HUES64 (cell line): ENCODE measurements at regions not wholly inside any gene's neighbourhood (a gene's known extent, or its start where the extent isn't known, plus 50 kb on each side); places are given as distances from the start of the nearest gene placed in this dataset.

Experiments used
- H3K27ac ChIP-seq: 2 replicates; pipeline ENCODE4 v1.7.0; 2013; ENCODE audit warnings: low read depth, low read length, inconsistent platforms
- H3K27me3 ChIP-seq: 2 replicates; pipeline ENCODE4 v1.6.1; 2013; ENCODE audit warnings: mild to moderate bottlenecking, low read length; ENCODE audit not compliant: insufficient read depth
- H3K36me3 ChIP-seq: 2 replicates; pipeline ENCODE4 v1.6.1; 2013; ENCODE audit warnings: mild to moderate bottlenecking, low read length; ENCODE audit not compliant: insufficient read depth
- H3K4me1 ChIP-seq: 2 replicates; pipeline ENCODE4 v1.6.1; 2013; ENCODE audit warnings: mild to moderate bottlenecking, low read length, moderate library complexity; ENCODE audit not compliant: insufficient read depth
- H3K4me3 ChIP-seq: 2 replicates; pipeline ENCODE4 v1.5.1; 2013; ENCODE audit warnings: mild to moderate bottlenecking, low read length, moderate library complexity
- H3K9ac ChIP-seq: 2 replicates; pipeline ENCODE4 v1.6.1; 2013; ENCODE audit warnings: mild to moderate bottlenecking, low read depth, low read length
- H3K9me3 ChIP-seq: 2 replicates; pipeline ENCODE4 v1.6.1; 2013; ENCODE audit warnings: low read depth, low read length; ENCODE audit not compliant: insufficient read depth
- WGBS: fragments of 150-250, 120-280 bp; methylation state at CpG from one replicate; pipeline ENCODE4 v1.1.7; 2013; ENCODE audit warnings: missing lambda C conversion rate; 5-methylcytosine and 5-hydroxymethylcytosine counted together

DNA sequence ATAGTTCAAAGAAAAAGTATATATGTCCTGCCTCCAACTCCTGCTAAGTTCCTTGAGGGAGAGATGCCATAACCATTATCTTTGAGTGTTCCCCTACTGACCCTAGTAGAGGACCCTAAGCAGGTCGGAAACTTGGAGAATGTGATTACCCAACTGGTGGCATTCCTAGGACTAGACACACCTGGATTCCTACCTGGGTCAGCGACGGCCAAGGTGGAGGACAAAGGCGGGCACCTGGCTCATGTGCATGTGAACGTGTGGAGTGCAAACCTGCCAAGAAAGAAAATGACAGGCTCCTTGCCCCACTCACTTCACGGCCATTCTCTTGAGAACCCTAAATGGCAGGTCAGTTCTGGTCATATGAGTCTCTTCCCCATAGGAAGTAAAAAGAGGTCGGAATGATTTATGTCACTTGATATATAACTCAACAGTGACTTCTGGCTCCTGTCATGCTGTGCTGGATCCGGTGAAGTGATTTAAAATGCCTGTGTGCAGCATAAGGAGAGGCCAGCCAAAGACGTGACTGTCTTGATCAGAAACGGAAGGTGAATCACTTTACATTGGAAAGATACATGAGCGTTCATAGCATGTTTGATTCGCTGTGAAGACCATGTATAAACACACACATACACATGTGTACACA, 371.6 kb downstream of the EIPR1 start:
- H3K36me3 ChIP-seq = no peaks in the 10 kb centered on the region
- WGBS = 96% methylated on average over 12 of the region's 12 CpGs
- no peaks in the 10 kb centered on the region for H3K9me3 ChIP-seq
- no peaks in the 10 kb centered on the region for H3K4me1 ChIP-seq
- H3K27me3 ChIP-seq = no peaks in the 10 kb centered on the region
- H3K4me3 ChIP-seq = no peak overlapping the region
- H3K9ac ChIP-seq = no peak overlapping the region
- H3K27ac ChIP-seq = no peak overlapping the region

DNA sequence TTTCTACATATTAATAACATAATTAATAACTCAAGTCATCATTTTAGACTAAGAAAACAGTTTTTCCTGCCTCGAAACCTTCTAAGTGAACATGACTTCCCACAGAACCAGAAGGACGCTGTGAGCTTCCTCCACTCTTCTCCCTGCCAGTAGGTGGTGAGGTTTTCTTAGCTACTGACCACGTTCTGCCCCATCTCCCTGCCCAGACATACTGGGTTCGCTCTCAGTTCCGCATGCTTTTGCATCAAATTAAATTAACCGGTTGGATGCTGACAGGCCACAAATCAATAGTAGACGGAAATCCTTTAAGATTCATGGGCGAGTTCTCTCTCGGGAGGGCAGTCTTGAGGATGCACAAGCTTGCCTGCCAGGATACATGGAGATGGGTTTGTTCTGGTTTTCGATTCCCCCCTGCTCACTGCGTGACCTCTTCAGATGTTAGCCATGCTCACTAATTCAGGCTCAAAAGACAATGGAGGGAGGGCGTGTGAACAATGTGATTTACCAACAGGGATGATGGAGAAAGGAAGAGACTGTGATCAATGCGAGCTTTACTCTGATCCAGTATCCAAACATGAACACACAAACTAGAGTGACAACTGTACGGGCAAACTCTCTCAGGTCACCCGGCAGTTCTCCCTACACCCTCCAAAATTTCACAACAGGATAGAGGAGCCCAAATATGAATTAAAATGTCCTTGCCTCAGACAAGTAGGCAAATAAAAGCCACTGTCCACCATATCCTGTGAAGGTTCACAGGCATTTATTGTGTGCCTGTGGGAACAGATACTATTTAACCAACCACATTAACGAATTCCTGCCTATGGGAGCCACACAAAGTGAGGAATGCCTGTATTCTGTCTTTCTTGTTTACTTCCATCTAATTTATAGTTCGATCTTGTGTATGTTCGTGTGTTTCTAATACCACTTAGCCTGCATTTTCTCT, 375.7 kb downstream of the EIPR1 start:
- no peaks in the 10 kb centered on the region for H3K36me3 ChIP-seq
- H3K9me3 ChIP-seq = no peaks in the 10 kb centered on the region
- H3K9ac ChIP-seq = no peak overlapping the region
- H3K4me1 ChIP-seq = no peaks in the 10 kb centered on the region
- no peaks in the 10 kb centered on the region for H3K27me3 ChIP-seq
- 82% methylated on average over 18 of the region's 18 CpGs for WGBS
- no peak overlapping the region for H3K27ac ChIP-seq
- H3K4me3 ChIP-seq = no peak overlapping the region

- WGBS = 64% methylated on average over 6 of the region's 6 CpGs
- H3K27me3 ChIP-seq = no peaks in the 10 kb centered on the region
- no peaks in the 10 kb centered on the region for H3K4me1 ChIP-seq
- no peak overlapping the region for H3K9ac ChIP-seq
- H3K36me3 ChIP-seq = no peaks in the 10 kb centered on the region
- no peaks in the 10 kb centered on the region for H3K9me3 ChIP-seq
- no peak overlapping the region for H3K4me3 ChIP-seq
- no peak overlapping the region for H3K27ac ChIP-seq
Observed at GRCh38 chr2:3000968-3001367, 376.6 kb downstream of the EIPR1 start.

DNA sequence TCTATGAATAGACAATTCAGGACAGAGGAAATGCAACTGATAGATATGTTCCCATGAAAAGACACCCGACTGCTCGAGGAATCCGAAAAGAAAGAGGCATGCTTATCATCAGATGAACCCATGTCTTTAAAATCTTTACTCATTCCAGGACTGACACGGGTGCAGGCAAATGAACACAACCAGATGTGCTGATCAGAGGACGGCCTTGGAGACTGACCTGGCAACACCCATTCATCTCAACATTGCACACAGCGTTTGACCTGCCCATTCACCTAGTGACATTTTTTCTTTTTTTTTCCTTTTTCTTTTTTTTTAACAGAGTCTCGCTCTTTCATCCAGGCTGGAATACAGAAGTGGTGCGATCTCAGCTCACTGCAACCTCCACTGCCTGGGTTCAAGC, 377.5 kb downstream of the EIPR1 start:
- Histone ChIP-seq H3K27ac (no peak overlapping the region), H3K9ac (no peak overlapping the region), H3K4me1 (no peaks in the 10 kb centered on the region), H3K27me3 (no peaks in the 10 kb centered on the region), H3K36me3 (no peaks in the 10 kb centered on the region), H3K9me3 (no peaks in the 10 kb centered on the region), H3K4me3 (no peak overlapping the region)
- 95% methylated on average over 8 of the region's 8 CpGs for WGBS

DNA sequence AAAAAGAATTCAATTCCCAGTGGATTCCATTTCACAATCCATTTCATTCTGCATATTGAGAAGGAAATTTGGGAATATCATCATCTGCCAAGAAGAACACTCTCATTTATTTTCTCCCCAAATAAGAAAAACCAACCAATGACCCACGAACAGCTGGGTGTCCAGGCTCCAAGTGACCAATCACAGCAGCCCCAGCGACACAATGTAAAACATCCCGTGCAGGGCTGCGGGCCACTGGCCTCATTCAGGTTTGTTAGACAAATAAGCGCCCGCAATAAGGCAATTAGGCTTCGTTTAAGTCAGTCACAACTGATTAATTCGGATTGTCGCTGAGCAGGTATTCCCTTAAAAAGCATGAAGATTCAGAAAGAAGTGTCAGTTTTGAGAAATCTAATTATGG, 378.6 kb downstream of the EIPR1 start:
- Histone ChIP-seq H3K9ac (no peak overlapping the region), H3K4me3 (no peak overlapping the region), H3K27ac (no peak overlapping the region), H3K9me3 (no peaks in the 10 kb centered on the region), H3K36me3 (no peaks in the 10 kb centered on the region), H3K4me1 (no peaks in the 10 kb centered on the region), H3K27me3 (no peaks in the 10 kb centered on the region)
- 82% methylated on average over 9 of the region's 9 CpGs for WGBS

GRCh38 chr2:2993172-2993692, 384.4 kb downstream of the EIPR1 start:
- Histone ChIP-seq H3K27me3 (no peaks in the 10 kb centered on the region), H3K4me1 (no peaks in the 10 kb centered on the region), H3K36me3 (no peaks in the 10 kb centered on the region), H3K9ac (no peak overlapping the region), H3K9me3 (peaks cover 8% of the 10 kb centered on the region; the same call in 1 of the 2 replicates), H3K4me3 (no peak overlapping the region), H3K27ac (no peak overlapping the region)
- 94% methylated on average over 9 of the region's 9 CpGs for WGBS

DNA sequence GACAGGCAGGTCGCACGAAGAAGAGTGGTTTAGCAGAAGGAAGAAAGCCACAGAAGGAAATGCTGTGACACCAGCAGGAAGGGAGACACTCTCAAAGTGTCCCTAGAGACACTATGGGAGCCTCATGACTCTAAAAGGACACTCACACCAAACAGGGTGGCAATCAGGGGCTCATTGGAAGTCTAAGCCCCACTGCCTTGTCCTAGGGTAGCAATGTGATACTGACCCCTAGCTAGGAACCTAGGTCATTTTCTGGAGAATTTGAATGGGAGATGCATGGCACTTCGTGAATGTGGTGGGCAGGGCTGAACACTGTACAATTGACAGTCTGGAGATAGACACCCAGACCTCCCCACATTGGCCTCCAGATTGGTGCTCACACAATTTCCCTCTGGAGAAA, 385.0 kb downstream of the EIPR1 start:
- H3K4me1 ChIP-seq = no peaks in the 10 kb centered on the region
- H3K27me3 ChIP-seq = no peaks in the 10 kb centered on the region
- 83% methylated on average over 3 of the region's 3 CpGs for WGBS
- H3K9ac ChIP-seq = no peak overlapping the region
- no peak overlapping the region for H3K27ac ChIP-seq
- H3K4me3 ChIP-seq = no peak overlapping the region
- no peaks in the 10 kb centered on the region for H3K36me3 ChIP-seq
- peaks cover 8% of the 10 kb centered on the region; the same call in 1 of the 2 replicates for H3K9me3 ChIP-seq

- no peak overlapping the region for H3K27ac ChIP-seq
- H3K27me3 ChIP-seq = no peaks in the 10 kb centered on the region
- peaks cover 8% of the 10 kb centered on the region; the same call in 1 of the 2 replicates for H3K9me3 ChIP-seq
- no peak overlapping the region for H3K4me3 ChIP-seq
- no peak overlapping the region for H3K9ac ChIP-seq
- H3K4me1 ChIP-seq = no peaks in the 10 kb centered on the region
- H3K36me3 ChIP-seq = no peaks in the 10 kb centered on the region
- 95% methylated on average over 1 of the region's 2 CpGs for WGBS
Observed at GRCh38 chr2:2985020-2985419, 392.6 kb downstream of the EIPR1 start.

GRCh38 chr2:2981000-2981399, 396.6 kb downstream of the EIPR1 start:
- H3K27ac ChIP-seq = no peak overlapping the region

DNA sequence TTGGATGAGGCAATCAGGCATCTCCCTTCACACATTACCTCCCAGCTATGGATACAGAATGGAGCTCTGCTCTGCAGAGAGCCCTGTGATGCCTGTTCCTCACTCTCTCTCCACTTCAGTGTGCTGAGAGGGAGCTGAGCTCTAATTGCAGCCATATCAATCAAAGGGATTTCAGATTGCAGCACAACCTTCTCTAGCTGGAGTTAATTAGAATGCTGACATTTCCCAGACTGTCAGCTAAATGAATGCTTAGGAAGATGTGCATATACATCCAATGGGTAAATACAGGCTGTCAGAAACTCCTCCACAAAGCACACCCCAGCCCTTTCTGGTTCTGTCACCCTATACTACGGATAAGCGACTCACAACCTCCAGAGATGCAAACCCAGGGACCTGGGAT, 402.6 kb downstream of the EIPR1 start:
- Histone ChIP-seq H3K4me1 (no peaks in the 10 kb centered on the region), H3K27ac (no peak overlapping the region), H3K27me3 (no peaks in the 10 kb centered on the region), H3K9ac (no peak overlapping the region), H3K9me3 (0 out of 2 replicates have a peak, but pooled peaks cover 5% of the 10 kb centered on the region), H3K36me3 (no peaks in the 10 kb centered on the region), H3K4me3 (no peak overlapping the region)
- WGBS = 47% methylated on average over 2 of the region's 2 CpGs

More at GRCh38 chr2:2981000-2981399, 396.6 kb downstream of the EIPR1 start:
- WGBS = no CpG with 5 or more reads among the region's 1 CpG
- H3K4me3 ChIP-seq = no peak overlapping the region
- H3K9ac ChIP-seq = no peak overlapping the region
- H3K36me3 ChIP-seq = no peaks in the 10 kb centered on the region
- H3K4me1 ChIP-seq = no peaks in the 10 kb centered on the region
- H3K27me3 ChIP-seq = no peaks in the 10 kb centered on the region
- H3K9me3 ChIP-seq = 0 out of 2 replicates have a peak, but pooled peaks cover 5% of the 10 kb centered on the region

DNA sequence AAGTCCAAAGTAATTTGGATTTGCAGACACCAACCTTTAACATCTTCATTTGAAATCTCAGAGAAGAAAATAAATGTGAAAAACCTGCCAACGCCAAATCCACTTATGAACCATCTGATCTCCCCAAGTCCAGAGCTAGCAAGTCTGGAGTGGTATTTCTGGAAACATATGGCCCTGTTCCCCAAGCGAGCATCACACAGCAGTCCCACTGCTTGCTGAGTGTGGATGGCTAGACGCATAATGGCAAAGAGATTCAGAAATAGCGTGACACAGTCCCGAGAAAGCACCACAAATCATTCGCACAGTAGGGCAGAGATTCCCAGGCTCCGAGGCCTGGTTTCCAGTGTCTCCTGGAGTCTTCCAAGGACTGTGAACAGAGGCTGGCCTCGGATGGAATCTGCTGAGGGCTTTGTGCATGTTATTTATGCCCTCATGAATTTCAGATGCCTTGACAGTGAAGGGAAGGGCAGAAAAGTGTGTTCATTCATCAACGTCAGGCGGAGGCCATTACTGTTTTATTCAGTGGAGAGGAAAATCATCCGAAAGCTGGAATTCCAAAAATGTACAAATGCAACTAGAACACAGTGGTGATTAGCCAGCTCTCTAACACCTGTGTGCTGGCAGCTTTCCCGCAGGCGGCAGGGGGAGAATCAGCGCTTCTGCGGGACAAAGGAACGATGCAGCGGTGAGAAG, 417.0 kb downstream of the EIPR1 start:
- H3K36me3 ChIP-seq = no peaks in the 10 kb centered on the region
- H3K9me3 ChIP-seq = peaks cover 9% of the 10 kb centered on the region; the same call in 1 of the 2 replicates
- peaks cover 3% of the 10 kb centered on the region for H3K4me1 ChIP-seq
- no peaks in the 10 kb centered on the region for H3K27me3 ChIP-seq
- 92% methylated on average over 17 of the region's 17 CpGs for WGBS
- no peak overlapping the region for H3K4me3 ChIP-seq
- H3K27ac ChIP-seq = no peak overlapping the region
- no peak overlapping the region for H3K9ac ChIP-seq
